ENCODE measurements at regions not wholly inside any gene's neighbourhood (a gene's known extent, or its start where the extent isn't known, plus 50 kb on each side); places are given as distances from the start of the nearest gene placed in this dataset.

GRCh38 chr2:175840256-175840655 is 161.8 kb downstream of the LNPK start:
- TF ChIP-seq NR2F2 (IDR thresholded peaks at IDR 0.05), result no peak
- no peak for TF ChIP-seq REST (IDR thresholded peaks at IDR 0.05)
